ENCODE measurements at regions not wholly inside any gene's neighbourhood (a gene's known extent, or its start where the extent isn't known, plus 50 kb on each side); places are given as distances from the start of the nearest gene placed in this dataset.

GRCh38 chr2:81894451-81894990 lies 1590.0 kb upstream of the LRRTM1 start:
- DNase-seq (ENCODE audit: extremely low spot score, unreplicated experiment): no peak
- Mint-ChIP-seq H3K36me3 (no peaks in the 10 kb centered on the region), H3K9me3 (no peaks in the 10 kb centered on the region), H3K4me1 (ENCODE audit: unreplicated experiment) (peaks cover 26% of the 10 kb centered on the region), H3K4me3 (no peak overlapping the region), H3K27ac (no peak overlapping the region), H3K27me3 (no peaks in the 10 kb centered on the region)
- TF ChIP-seq CTCF (conservative IDR thresholded peaks at IDR 0.05): no peak

GRCh38 chr2:81876624-81877023 lies 1572.1 kb upstream of the LRRTM1 start:
- no peak overlapping the region for H3K27ac Mint-ChIP-seq
- H3K36me3 Mint-ChIP-seq: no peaks in the 10 kb centered on the region
- no peaks in the 10 kb centered on the region for H3K9me3 Mint-ChIP-seq
- DNase-seq (ENCODE audit: extremely low spot score, unreplicated experiment): no peak
- H3K27me3 Mint-ChIP-seq: no peaks in the 10 kb centered on the region
- no peak for TF ChIP-seq CTCF (conservative IDR thresholded peaks at IDR 0.05)
- no peak overlapping the region for H3K4me3 Mint-ChIP-seq
- H3K4me1 Mint-ChIP-seq (ENCODE audit: unreplicated experiment): no peaks in the 10 kb centered on the region

- Mint-ChIP-seq H3K27ac (no peak overlapping the region), H3K4me1 (ENCODE audit: unreplicated experiment) (no peaks in the 10 kb centered on the region), H3K4me3 (no peak overlapping the region)
These were observed 1567.5 kb upstream of the LRRTM1 start for GRCh38 chr2:81872006-81872405.

GRCh38 chr2:81870119-81870518 lies 1565.6 kb upstream of the LRRTM1 start:
- H3K4me1 Mint-ChIP-seq (ENCODE audit: unreplicated experiment): no peaks in the 10 kb centered on the region
- DNase-seq (ENCODE audit: extremely low spot score, unreplicated experiment): no peak
- no peaks in the 10 kb centered on the region for H3K9me3 Mint-ChIP-seq
- no peak for TF ChIP-seq CTCF (conservative IDR thresholded peaks at IDR 0.05)
- no peaks in the 10 kb centered on the region for H3K36me3 Mint-ChIP-seq
- H3K27ac Mint-ChIP-seq: no peak overlapping the region
- no peak overlapping the region for H3K4me3 Mint-ChIP-seq
- H3K27me3 Mint-ChIP-seq: no peaks in the 10 kb centered on the region

More at GRCh38 chr2:81872006-81872405, 1567.5 kb upstream of the LRRTM1 start:
- DNase-seq (ENCODE audit: extremely low spot score, unreplicated experiment): no peak
- Mint-ChIP-seq H3K36me3 (no peaks in the 10 kb centered on the region), H3K9me3 (no peaks in the 10 kb centered on the region), H3K27me3 (no peaks in the 10 kb centered on the region)
- no peak for TF ChIP-seq CTCF (conservative IDR thresholded peaks at IDR 0.05)

- no peaks in the 10 kb centered on the region for H3K36me3 Mint-ChIP-seq
These were observed 1554.4 kb upstream of the LRRTM1 start for GRCh38 chr2:81858998-81859397.

More at GRCh38 chr2:81858998-81859397, 1554.4 kb upstream of the LRRTM1 start:
- no peak for TF ChIP-seq CTCF (conservative IDR thresholded peaks at IDR 0.05)
- Mint-ChIP-seq H3K4me3 (no peak overlapping the region), H3K9me3 (no peaks in the 10 kb centered on the region), H3K27me3 (no peaks in the 10 kb centered on the region), H3K27ac (no peak overlapping the region), H3K4me1 (ENCODE audit: unreplicated experiment) (no peaks in the 10 kb centered on the region)
- no peak for DNase-seq (ENCODE audit: extremely low spot score, unreplicated experiment)
